GM23338 (cell line): ENCODE measurements at regions not wholly inside any gene's neighbourhood (a gene's known extent, or its start where the extent isn't known, plus 50 kb on each side); places are given as distances from the start of the nearest gene placed in this dataset.
"Not testable (repeated sequence)": the region's sequence is repeated elsewhere in the genome, so short reads cannot be mapped to it uniquely, and the experiment has no call there.

ENCODE experiments used
- ATAC-seq: fragments of 200-7000 bp; cut with Tn5 transposase; 3 replicates; pipeline ENCODE4 v1.9.1; 2020
- DNase-seq: peaks from one replicate; pipeline ENCODE4 v3.0.0-alpha.2; 2015; ENCODE audit warnings: low spot score
- H2AFZ ChIP-seq: fragments of 200-600 bp; sonication (generic); 2 replicates; pipeline ENCODE4 v1.8.0; 2016; ENCODE audit warnings: antibody characterized with exemption, mild to moderate bottlenecking, moderate library complexity
- H3F3A ChIP-seq: fragments of 200-600 bp; sonication (generic); replicated peaks from 2 replicates; pipeline ENCODE4 v1.8.0; 2017; ENCODE audit warnings: antibody characterized with exemption, mixed run types, low read depth
- H3K27ac ChIP-seq: fragments of 200-600 bp; sonication (generic); 2 replicates; pipeline ENCODE4 v1.6.1; 2016; ENCODE audit warnings: low read depth
- H3K27me3 ChIP-seq: fragments of 200-600 bp; sonication (generic); 2 replicates; pipeline ENCODE4 v1.8.0; 2016; ENCODE audit warnings: mild to moderate bottlenecking, mixed run types, moderate library complexity; ENCODE audit not compliant: insufficient read depth
- H3K36me3 ChIP-seq: fragments of 200-600 bp; sonication (generic); 2 replicates; pipeline ENCODE4 v1.8.0; 2016; ENCODE audit warnings: mild to moderate bottlenecking; ENCODE audit not compliant: insufficient read depth
- H3K4me1 ChIP-seq: fragments of 200-600 bp; sonication (generic); 2 replicates; pipeline ENCODE4 v1.8.0; 2016; ENCODE audit warnings: mild to moderate bottlenecking, moderate library complexity; ENCODE audit not compliant: insufficient read depth
- H3K4me2 ChIP-seq: fragments of 200-600 bp; sonication (generic); 2 replicates; pipeline ENCODE4 v1.7.1; 2017; ENCODE audit warnings: mixed run types
- H3K4me3 ChIP-seq: fragments of 200-600 bp; sonication (generic); 2 replicates; pipeline ENCODE4 v1.6.1; 2016; ENCODE audit warnings: mixed run types
- H3K79me2 ChIP-seq: fragments of 200-600 bp; sonication (generic); replicated peaks from 2 replicates; pipeline ENCODE4 v1.8.0; 2017; ENCODE audit warnings: mild to moderate bottlenecking; ENCODE audit not compliant: insufficient read depth
- H3K9me2 ChIP-seq: fragments of 200-600 bp; sonication (generic); 2 replicates; pipeline ENCODE4 v1.8.0; 2017; ENCODE audit not compliant: insufficient read depth
- H4K20me1 ChIP-seq: fragments of 200-600 bp; sonication (generic); replicated peaks from 2 replicates; pipeline ENCODE4 v1.8.0; 2017; ENCODE audit warnings: mild to moderate bottlenecking; ENCODE audit not compliant: insufficient read depth
- H3K27ac Mint-ChIP-seq: 2 replicates; pipeline ENCODE4 v1.8.0; 2020; ENCODE audit warnings: inconsistent platforms, mild to moderate bottlenecking, moderate library complexity, mixed read lengths
- H3K27me3 Mint-ChIP-seq: 3 replicates; pipeline ENCODE4 v1.8.0; 2022; ENCODE audit warnings: low read depth, mild to moderate bottlenecking, moderate library complexity, mixed read lengths, inconsistent platforms; ENCODE audit not compliant: insufficient read depth, poor library complexity
- H3K36me3 Mint-ChIP-seq: 3 replicates; pipeline ENCODE4 v1.8.0; 2021; ENCODE audit warnings: low read depth, mild to moderate bottlenecking, inconsistent platforms, moderate library complexity, mixed read lengths
- H3K4me1 Mint-ChIP-seq: 3 replicates; pipeline ENCODE4 v1.8.0; 2020; ENCODE audit warnings: mild to moderate bottlenecking, inconsistent platforms, mixed read lengths
- H3K4me3 Mint-ChIP-seq: 3 replicates; pipeline ENCODE4 v1.8.0; 2021; ENCODE audit warnings: moderate library complexity, mild to moderate bottlenecking, inconsistent platforms, mixed read lengths
- H3K9me3 Mint-ChIP-seq: 3 replicates; pipeline ENCODE4 v1.8.0; 2020; ENCODE audit warnings: moderate library complexity, mild to moderate bottlenecking, inconsistent platforms, mixed read lengths
- CTCF ChIP-seq, 2 experiments: fragments of 200-600 bp in 1 of 2; sonication (generic) in 1 of 2; conservative IDR thresholded peaks; 2 replicates each; pipeline versions ENCODE4 v1.5.1 to v1.6.1; 2016 to 2017; ENCODE audit warnings: antibody characterized with exemption in 2 of 2, low read depth in 2 of 2, mild to moderate bottlenecking in 2 of 2, moderate library complexity in 1 of 2
- ETS1 ChIP-seq: IDR thresholded peaks from 2 replicates; pipeline ENCODE4 v1.6.1; 2016; ENCODE audit warnings: antibody characterized with exemption
- EZH2 ChIP-seq: fragments of 200-600 bp; sonication (generic); IDR thresholded peaks from one replicate; pipeline ENCODE4 v1.8.0; 2017; ENCODE audit warnings: antibody characterized with exemption, mild to moderate bottlenecking, low read depth; ENCODE audit not compliant: unreplicated experiment
- ZNF462 ChIP-seq: fragments of 250-450 bp; sonication (Bioruptor Pico); IDR thresholded peaks from 2 replicates; pipeline ENCODE4 v1.5.0; 2020; ENCODE audit warnings: mild to moderate bottlenecking, moderate library complexity

GRCh38 chr21:18832950-18833349 is 429.4 kb upstream of the TMPRSS15 start (continued):
- TF ChIP-seq ZNF462 (CRISPR knock-in tag) (no peak), EZH2 (no peak)

GRCh38 chr21:18834121-18834520 is 430.5 kb upstream of the TMPRSS15 start:
- H2AFZ ChIP-seq, H3K79me2 ChIP-seq, ATAC-seq, H3K4me1 Mint-ChIP-seq, H3K4me1 ChIP-seq, H3F3A ChIP-seq, H3K4me3 Mint-ChIP-seq, H3K27me3 ChIP-seq, H3K36me3 ChIP-seq, H3K4me3 ChIP-seq, H4K20me1 ChIP-seq, H3K27ac Mint-ChIP-seq, H3K27ac ChIP-seq, H3K9me3 Mint-ChIP-seq, H3K36me3 Mint-ChIP-seq, H3K27me3 Mint-ChIP-seq, H3K9me2 ChIP-seq, H3K4me2 ChIP-seq, DNase-seq: not testable (repeated sequence)

- Histone ChIP-seq H3K36me3 (no peaks in the 10 kb centered on the region), H3K79me2 (no peaks in the 10 kb centered on the region), H3F3A (no peaks in the 10 kb centered on the region), H4K20me1 (no peaks in the 10 kb centered on the region), H3K9me2 (0 out of 2 replicates have a peak, but pooled peaks cover 7% of the 10 kb centered on the region), H3K27me3 (no peaks in the 10 kb centered on the region), H2AFZ (peak overlapping the region; percentile 77), H3K4me3 (no peak overlapping the region), H3K27ac (no peak overlapping the region), H3K4me2 (no peak overlapping the region), H3K4me1 (no peaks in the 10 kb centered on the region)
- Mint-ChIP-seq H3K27ac (no peak overlapping the region), H3K27me3 (no peaks in the 10 kb centered on the region), H3K36me3 (peaks cover 17% of the 10 kb centered on the region; the same call in 2 of the 3 replicates), H3K4me3 (no peak overlapping the region), H3K4me1 (no peaks in the 10 kb centered on the region), H3K9me3 (peaks cover 24% of the 10 kb centered on the region)
- ATAC-seq (peak; percentile 86), DNase-seq (peak; percentile 76)
- TF ChIP-seq ETS1 (no peak), CTCF (conservative IDR thresholded peaks at IDR 0.05; ENCODE audit: low read depth in 2 of 2) (peak; percentile 44 to 70)
Measured at GRCh38 chr21:18840239-18840638, 436.7 kb upstream of the TMPRSS15 start.

- not testable (repeated sequence) for H3K27ac Mint-ChIP-seq, H3K4me3 ChIP-seq, H4K20me1 ChIP-seq, H3F3A ChIP-seq, H3K27ac ChIP-seq, DNase-seq, H3K4me3 Mint-ChIP-seq, H3K36me3 Mint-ChIP-seq, H3K27me3 ChIP-seq, H3K9me2 ChIP-seq, H3K4me1 ChIP-seq, H2AFZ ChIP-seq, H3K4me2 ChIP-seq, H3K36me3 ChIP-seq, H3K27me3 Mint-ChIP-seq, H3K79me2 ChIP-seq, H3K4me1 Mint-ChIP-seq, H3K9me3 Mint-ChIP-seq, ATAC-seq
Measured at GRCh38 chr21:18857606-18858005, 454.0 kb upstream of the TMPRSS15 start.
